GM19467 (cell line): ENCODE measurements at regions not wholly inside any gene's neighbourhood (a gene's known extent, or its start where the extent isn't known, plus 50 kb on each side); places are given as distances from the start of the nearest gene placed in this dataset.
"Not testable (repeated sequence)": the region's sequence is repeated elsewhere in the genome, so short reads cannot be mapped to it uniquely, and the experiment has no call there.

Experiments
- ATAC-seq: cut with Tn5 transposase; IDR thresholded peaks from one replicate; pipeline ENCODE4 v1.9.1; 2021; ENCODE audit warnings: mild to moderate bottlenecking, moderate library complexity; ENCODE audit not compliant: unreplicated experiment

GRCh38 chr14:105581551-105582341 lies 55.4 kb downstream of the TMEM121 start:
- ATAC-seq = peak; percentile 41

- ATAC-seq = no peak
Measured at GRCh38 chr14:105582639-105583038, 56.3 kb downstream of the TMEM121 start.

- not testable (repeated sequence) for ATAC-seq
Measured at GRCh38 chr14:105583914-105584313, 57.5 kb downstream of the TMEM121 start.

DNA sequence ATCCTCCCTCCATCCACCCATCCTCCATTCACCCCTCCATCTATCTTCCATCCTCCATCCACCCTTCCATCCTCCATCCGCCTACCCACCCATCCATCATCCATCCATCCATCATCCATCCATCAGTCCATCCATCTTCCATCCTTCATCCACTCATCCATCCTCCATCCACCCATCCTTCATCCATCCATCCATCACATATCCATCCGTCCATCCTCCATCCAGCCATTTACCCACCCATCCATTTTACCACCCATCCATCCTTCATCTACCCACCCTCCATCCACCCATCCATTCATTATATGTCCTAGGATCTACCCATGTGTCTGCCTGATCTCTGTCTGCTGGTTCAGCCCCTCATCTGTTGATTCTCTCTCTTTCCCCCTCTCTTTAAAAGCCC lies 58.9 kb downstream of the TMEM121 start:
- ATAC-seq = not testable (repeated sequence)

- not testable (repeated sequence) for ATAC-seq
Measured at GRCh38 chr14:105585722-105586121, 59.3 kb downstream of the TMEM121 start.

DNA sequence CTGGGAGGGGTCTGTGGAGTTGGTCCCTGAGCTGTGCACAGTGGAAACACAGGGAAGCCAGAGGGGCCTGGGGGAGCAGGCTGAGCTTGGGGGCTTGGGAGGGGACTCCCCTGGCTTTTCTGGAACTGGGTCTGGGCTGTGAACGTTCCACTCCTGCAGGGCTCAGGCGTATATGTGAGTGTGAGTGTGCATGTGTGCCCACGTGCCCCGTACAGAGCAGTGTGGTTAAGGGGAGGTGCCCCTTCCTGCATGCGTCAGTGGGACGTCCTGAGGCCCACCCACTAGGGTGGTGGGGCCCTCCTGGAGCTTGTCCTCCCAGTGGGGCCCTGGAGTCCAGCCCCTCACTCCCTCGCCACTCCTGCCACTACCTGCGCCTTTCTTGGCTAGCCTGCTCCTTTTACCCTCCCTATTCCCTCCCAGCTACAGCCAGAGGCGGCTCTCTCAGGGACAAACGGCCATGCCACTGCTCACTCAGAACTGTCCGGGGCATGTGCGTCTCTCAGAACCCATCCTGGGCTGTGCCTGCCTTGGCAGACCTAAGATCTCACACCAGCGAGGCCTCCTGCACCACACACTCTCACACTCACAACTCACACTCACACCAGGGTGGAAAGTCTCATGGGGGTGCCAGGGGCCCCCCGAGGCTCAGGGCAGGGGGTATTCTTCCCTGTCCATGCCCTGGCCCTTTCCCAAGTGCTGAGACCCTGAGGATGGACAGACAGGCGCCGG lies 59.9 kb downstream of the TMEM121 start:
- not testable (repeated sequence) for ATAC-seq

GRCh38 chr14:105587034-105587433 lies 60.7 kb downstream of the TMEM121 start:
- ATAC-seq = not testable (repeated sequence)

GRCh38 chr14:105587482-105588235 lies 61.3 kb downstream of the TMEM121 start:
- not testable (repeated sequence) for ATAC-seq

- no peak for ATAC-seq
Measured at GRCh38 chr14:105588236-105588860, 62.0 kb downstream of the TMEM121 start.

- ATAC-seq = no peak
Measured at GRCh38 chr14:105589161-105589925, 63.0 kb downstream of the TMEM121 start.

- not testable (repeated sequence) for ATAC-seq
Measured at GRCh38 chr14:105589926-105590185, 63.5 kb downstream of the TMEM121 start.

GRCh38 chr14:105591052-105591451 lies 64.7 kb downstream of the TMEM121 start:
- no peak for ATAC-seq

- ATAC-seq = not testable (repeated sequence)
Measured at GRCh38 chr14:105591792-105592341, 65.5 kb downstream of the TMEM121 start.

DNA sequence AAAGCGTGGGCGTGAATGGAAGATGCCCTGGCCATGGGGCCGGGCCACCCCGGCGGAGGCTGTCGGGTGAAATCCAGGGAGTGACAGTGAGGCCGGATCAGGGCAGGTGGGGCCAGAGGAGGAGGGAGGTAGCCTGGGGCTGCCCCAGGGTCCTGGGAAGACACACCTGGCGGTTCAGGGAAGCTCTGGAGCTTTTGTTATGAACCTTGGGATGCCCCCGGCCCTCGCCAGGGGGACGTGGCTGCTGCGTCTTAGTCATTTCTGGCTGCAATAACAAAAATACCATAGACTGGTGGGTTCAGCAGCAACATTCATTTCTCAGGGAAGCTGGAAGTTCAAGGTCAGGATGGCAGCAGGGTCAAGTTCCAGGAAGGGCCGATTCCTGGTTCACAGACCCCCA lies 66.3 kb downstream of the TMEM121 start:
- not testable (repeated sequence) for ATAC-seq

- ATAC-seq = not testable (repeated sequence)
Measured at GRCh38 chr14:105595346-105595745, 69.0 kb downstream of the TMEM121 start.

- not testable (repeated sequence) for ATAC-seq
Measured at GRCh38 chr14:105596374-105596773, 70.0 kb downstream of the TMEM121 start.

- not testable (repeated sequence) for ATAC-seq
Measured at GRCh38 chr14:105598040-105598763, 71.8 kb downstream of the TMEM121 start.

DNA sequence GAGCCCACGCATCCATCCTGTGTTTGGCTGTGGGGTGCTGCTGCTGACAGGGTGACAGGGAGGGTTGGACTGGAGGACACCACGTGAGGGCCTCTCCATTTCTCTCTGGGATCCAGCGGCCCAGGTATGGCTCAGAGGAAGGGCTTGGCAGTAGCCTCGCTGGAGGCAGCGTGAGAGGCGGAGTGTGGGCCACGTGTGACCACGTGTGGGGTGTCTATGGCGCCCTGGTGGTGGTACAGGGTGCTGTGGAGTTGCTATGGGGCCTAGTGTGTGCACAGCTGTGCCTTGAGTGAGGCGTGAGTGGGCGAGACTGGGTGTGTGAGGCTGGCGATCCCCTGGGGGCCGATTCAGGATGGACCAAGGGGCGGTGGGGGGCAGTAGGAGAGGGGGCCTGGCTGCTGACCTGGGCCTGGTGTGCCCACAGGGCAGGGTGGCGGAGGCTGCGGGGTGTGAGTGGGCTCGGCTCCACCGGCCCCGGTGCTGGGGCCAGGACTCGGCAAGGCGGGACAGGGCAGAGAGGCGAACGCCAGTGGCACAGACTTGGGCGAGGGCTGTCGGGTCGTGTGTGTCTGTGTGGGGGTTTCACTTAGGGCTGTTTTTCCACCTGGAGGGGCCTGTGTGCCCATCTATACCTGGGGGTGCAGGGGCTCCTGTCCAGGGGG lies 72.7 kb downstream of the TMEM121 start:
- ATAC-seq = not testable (repeated sequence)
